LNCaP clone FGC (cell line): ENCODE measurements at regions not wholly inside any gene's neighbourhood (a gene's known extent, or its start where the extent isn't known, plus 50 kb on each side); places are given as distances from the start of the nearest gene placed in this dataset.

Experiments used
- DNase-seq: peaks from one replicate; pipeline ENCODE4 v3.0.0-alpha.2; 2011; ENCODE audit warnings: low read depth
- H3K4me3 ChIP-seq: 2 replicates; pipeline ENCODE4 v1.5.1; 2011; ENCODE audit warnings: mild to moderate bottlenecking, low read depth, low read length, control low read depth
- CTCF ChIP-seq: IDR thresholded peaks from 2 replicates; pipeline ENCODE4 v1.5.1; 2012; ENCODE audit warnings: mild to moderate bottlenecking; ENCODE audit not compliant: control insufficient read depth, insufficient read depth; ENCODE audit errors: extremely low read depth

GRCh38 chr3:137382005-137382594, 382.0 kb upstream of the SOX14 start:
- no peak for DNase-seq
- TF ChIP-seq CTCF, result no peak
- H3K4me3 ChIP-seq, result no peak overlapping the region

DNA sequence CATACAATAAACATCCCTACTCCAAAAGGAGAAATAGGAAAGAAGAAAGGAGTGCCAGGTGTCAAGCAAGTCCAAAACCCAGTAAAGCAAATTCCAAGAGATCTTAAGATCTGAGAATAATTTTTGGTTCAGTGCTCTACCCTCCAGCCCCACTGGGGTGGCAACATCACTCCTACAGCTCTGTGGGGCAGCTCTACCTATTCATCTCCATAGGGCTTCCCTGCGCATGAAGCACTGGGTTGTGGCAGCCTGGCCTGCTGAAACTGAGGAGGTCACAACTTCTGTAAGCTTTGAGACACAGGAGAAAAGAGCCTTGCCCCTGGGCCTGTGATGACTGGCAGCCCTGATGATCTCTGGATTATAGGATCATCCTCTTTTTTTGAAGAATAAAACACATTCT, 378.2 kb upstream of the SOX14 start:
- no peak for DNase-seq
- H3K4me3 ChIP-seq, result no peak overlapping the region
- no peak for TF ChIP-seq CTCF

DNA sequence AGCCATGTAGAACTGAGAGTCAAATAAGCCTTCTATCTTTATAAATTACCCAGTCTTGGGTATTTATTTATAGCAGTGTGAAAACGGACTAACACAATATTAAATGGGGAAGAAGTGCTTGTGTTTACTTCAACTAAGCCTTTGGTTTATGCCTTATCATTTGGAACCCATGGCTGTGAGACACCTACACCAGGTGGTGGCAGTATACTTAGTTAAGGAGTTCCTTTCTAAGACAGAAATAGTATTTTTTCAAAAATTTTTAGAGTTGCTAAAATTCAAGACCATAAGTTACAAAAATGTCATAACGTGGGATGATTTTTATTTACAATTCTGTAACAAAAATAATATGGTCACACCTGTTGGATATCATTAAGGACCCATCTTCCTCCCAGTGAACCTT, 354.5 kb upstream of the SOX14 start:
- TF ChIP-seq CTCF, result peak; percentile 31
- no peak for DNase-seq
- H3K4me3 ChIP-seq, result no peak overlapping the region

GRCh38 chr3:137410028-137410427, 354.1 kb upstream of the SOX14 start:
- H3K4me3 ChIP-seq, result no peak overlapping the region
- DNase-seq, result no peak
- TF ChIP-seq CTCF, result no peak

GRCh38 chr3:137420198-137420995, 343.7 kb upstream of the SOX14 start:
- DNase-seq, result no peak
- H3K4me3 ChIP-seq, result no peak overlapping the region
- TF ChIP-seq CTCF, result no peak

DNA sequence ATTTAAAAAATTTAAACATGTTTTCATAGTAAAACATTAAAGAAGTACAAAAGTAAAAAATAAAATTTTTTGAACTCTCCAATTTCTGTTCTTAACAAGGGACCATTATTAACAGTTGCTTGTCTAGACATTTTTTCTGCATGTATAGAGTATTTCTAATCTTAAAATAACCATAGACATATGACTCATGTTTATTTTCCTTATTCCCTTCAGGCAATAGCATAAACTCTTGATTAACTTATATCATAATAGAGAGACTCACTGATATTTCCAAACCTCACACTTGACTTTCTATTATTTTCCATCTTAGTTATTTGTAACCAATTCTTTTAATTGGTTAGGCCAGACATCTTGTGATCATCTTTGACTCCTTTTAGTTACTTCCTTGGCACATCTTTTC, 325.6 kb upstream of the SOX14 start:
- no peak for DNase-seq
- no peak overlapping the region for H3K4me3 ChIP-seq
- no peak for TF ChIP-seq CTCF
